SK-N-SH treated with all-trans-retinoic acid at 6 μM for 48 hours (cell line): ENCODE measurements at regions not wholly inside any gene's neighbourhood (a gene's known extent, or its start where the extent isn't known, plus 50 kb on each side); places are given as distances from the start of the nearest gene placed in this dataset.

ENCODE experiments used
- ARNTL ChIP-seq: fragments of 450-650 bp; formaldehyde crosslinking; IDR thresholded peaks from 2 replicates; pipeline ENCODE4 v1.5.0; 2020; ENCODE audit warnings: low read depth, mild to moderate bottlenecking, moderate library complexity, borderline replicate concordance
- CREB5 ChIP-seq: fragments of 250-450 bp; sonication (Bioruptor Pico); IDR thresholded peaks from 2 replicates; pipeline ENCODE4 v1.5.1; 2020; ENCODE audit warnings: low read depth, mild to moderate bottlenecking, moderate library complexity
- CSDC2 ChIP-seq: fragments of 250-450 bp; sonication (Bioruptor Pico); IDR thresholded peaks from 2 replicates; pipeline ENCODE4 v1.5.0; 2020; ENCODE audit warnings: mild to moderate bottlenecking, moderate library complexity
- CSRNP3 ChIP-seq: fragments of 250-450 bp; sonication (Bioruptor Pico); IDR thresholded peaks from 2 replicates; pipeline ENCODE4 v1.5.1; 2021; ENCODE audit warnings: mild to moderate bottlenecking, moderate library complexity
- GLIS3 ChIP-seq: fragments of 250-450 bp; sonication (Bioruptor Pico); IDR thresholded peaks from 2 replicates; pipeline ENCODE4 v1.5.0; 2020; ENCODE audit warnings: mild to moderate bottlenecking, moderate library complexity
- TCF4 ChIP-seq: fragments of 250-450 bp; sonication (Bioruptor Pico); IDR thresholded peaks from 2 replicates; pipeline ENCODE4 v1.8.0; 2021; ENCODE audit warnings: mild to moderate bottlenecking, moderate library complexity, borderline replicate concordance
- TOX ChIP-seq: fragments of 250-450 bp; sonication (Bioruptor Pico); IDR thresholded peaks from 2 replicates; pipeline ENCODE4 v1.8.0; 2021; ENCODE audit warnings: mild to moderate bottlenecking, moderate library complexity, borderline replicate concordance
- ZFP3 ChIP-seq: fragments of 250-450 bp; sonication (Bioruptor Pico); IDR thresholded peaks from 2 replicates; pipeline ENCODE4 v1.5.0; 2020; ENCODE audit warnings: mild to moderate bottlenecking, moderate library complexity
- ZNF565 ChIP-seq: fragments of 450-650 bp; formaldehyde crosslinking; conservative IDR thresholded peaks from 2 replicates; pipeline ENCODE4 v1.5.0; 2020; ENCODE audit warnings: low read depth, mild to moderate bottlenecking, moderate library complexity
- ZNF8 ChIP-seq: fragments of 450-650 bp; formaldehyde crosslinking; IDR thresholded peaks from 2 replicates; pipeline ENCODE4 v1.5.0; 2020; ENCODE audit warnings: mild to moderate bottlenecking, moderate library complexity

- TF ChIP-seq ZNF565 (CRISPR knock-in tag) (no peak), TCF4 (no peak), CSRNP3 (CRISPR knock-in tag) (no peak), CREB5 (no peak), ARNTL (CRISPR knock-in tag) (no peak), ZFP3 (no peak), CSDC2 (CRISPR knock-in tag) (no peak), GLIS3 (CRISPR knock-in tag) (no peak), ZNF8 (CRISPR knock-in tag) (no peak), TOX (CRISPR knock-in tag) (no peak)
Measured at GRCh38 chr5:15092801-15093200, 221.2 kb upstream of the ANKH start.
